ENCODE measurements at regions not wholly inside any gene's neighbourhood (a gene's known extent, or its start where the extent isn't known, plus 50 kb on each side); places are given as distances from the start of the nearest gene placed in this dataset.

- H3K9me3 Mint-ChIP-seq: no peaks in the 10 kb centered on the region
Measured at GRCh38 chr1:55589671-55590297, 374.6 kb upstream of the USP24 start.

GRCh38 chr1:55588309-55588708 lies 373.1 kb upstream of the USP24 start:
- Mint-ChIP-seq H3K9me3 (no peaks in the 10 kb centered on the region), H3K4me3 (ENCODE audit: low read depth) (no peak overlapping the region), H3K27me3 (ENCODE audit: low read depth) (no peaks in the 10 kb centered on the region), H3K27ac (no peak overlapping the region), H3K36me3 (ENCODE audit: low read depth) (no peaks in the 10 kb centered on the region), H3K4me1 (ENCODE audit: low read depth) (no peaks in the 10 kb centered on the region)
- no peak for DNase-seq (ENCODE audit: low spot score)
- intact Hi-C loops (cut with micrococcal nuclease): no loop called here

More at GRCh38 chr1:55589671-55590297, 374.6 kb upstream of the USP24 start:
- Mint-ChIP-seq H3K27ac (no peak overlapping the region), H3K4me1 (ENCODE audit: low read depth) (no peaks in the 10 kb centered on the region), H3K36me3 (ENCODE audit: low read depth) (no peaks in the 10 kb centered on the region), H3K4me3 (ENCODE audit: low read depth) (no peak overlapping the region), H3K27me3 (ENCODE audit: low read depth) (no peaks in the 10 kb centered on the region)
- intact Hi-C loops (cut with micrococcal nuclease): no loop called here
- no peak for DNase-seq (ENCODE audit: low spot score)

- Mint-ChIP-seq H3K4me1 (ENCODE audit: low read depth) (no peaks in the 10 kb centered on the region), H3K9me3 (no peaks in the 10 kb centered on the region), H3K36me3 (ENCODE audit: low read depth) (no peaks in the 10 kb centered on the region), H3K4me3 (ENCODE audit: low read depth) (no peak overlapping the region), H3K27me3 (ENCODE audit: low read depth) (no peaks in the 10 kb centered on the region), H3K27ac (no peak overlapping the region)
- intact Hi-C loops (cut with micrococcal nuclease): no loop called here
- DNase-seq (ENCODE audit: low spot score): no peak
Measured at GRCh38 chr1:55586771-55587170, 371.6 kb upstream of the USP24 start.

GRCh38 chr1:55585402-55585792 lies 370.2 kb upstream of the USP24 start:
- Mint-ChIP-seq H3K9me3 (no peaks in the 10 kb centered on the region), H3K4me1 (ENCODE audit: low read depth) (no peaks in the 10 kb centered on the region), H3K27ac (no peak overlapping the region), H3K27me3 (ENCODE audit: low read depth) (no peaks in the 10 kb centered on the region), H3K36me3 (ENCODE audit: low read depth) (no peaks in the 10 kb centered on the region), H3K4me3 (ENCODE audit: low read depth) (no peak overlapping the region)
- DNase-seq (ENCODE audit: low spot score): no peak
- intact Hi-C loops (cut with micrococcal nuclease): no loop called here

GRCh38 chr1:55584526-55585401 lies 369.6 kb upstream of the USP24 start:
- H3K4me1 Mint-ChIP-seq (ENCODE audit: low read depth): no peaks in the 10 kb centered on the region
- no peak overlapping the region for H3K27ac Mint-ChIP-seq
- intact Hi-C loops (cut with micrococcal nuclease): no loop called here

GRCh38 chr1:55582084-55582483 lies 366.9 kb upstream of the USP24 start:
- no peaks in the 10 kb centered on the region for H3K27me3 Mint-ChIP-seq (ENCODE audit: low read depth)
- H3K36me3 Mint-ChIP-seq (ENCODE audit: low read depth): no peaks in the 10 kb centered on the region
- H3K4me1 Mint-ChIP-seq (ENCODE audit: low read depth): no peaks in the 10 kb centered on the region
- no peak overlapping the region for H3K27ac Mint-ChIP-seq
- intact Hi-C loops (cut with micrococcal nuclease): no loop called here
- no peak for DNase-seq (ENCODE audit: low spot score)
- H3K4me3 Mint-ChIP-seq (ENCODE audit: low read depth): no peak overlapping the region
- no peaks in the 10 kb centered on the region for H3K9me3 Mint-ChIP-seq

More at GRCh38 chr1:55584526-55585401, 369.6 kb upstream of the USP24 start:
- Mint-ChIP-seq H3K4me3 (ENCODE audit: low read depth) (no peak overlapping the region), H3K36me3 (ENCODE audit: low read depth) (no peaks in the 10 kb centered on the region), H3K9me3 (no peaks in the 10 kb centered on the region), H3K27me3 (ENCODE audit: low read depth) (no peaks in the 10 kb centered on the region)
- no peak for DNase-seq (ENCODE audit: low spot score)

- Mint-ChIP-seq H3K27ac (no peak overlapping the region), H3K4me3 (ENCODE audit: low read depth) (no peak overlapping the region), H3K27me3 (ENCODE audit: low read depth) (no peaks in the 10 kb centered on the region), H3K9me3 (no peaks in the 10 kb centered on the region), H3K4me1 (ENCODE audit: low read depth) (no peaks in the 10 kb centered on the region), H3K36me3 (ENCODE audit: low read depth) (no peaks in the 10 kb centered on the region)
- no peak for DNase-seq (ENCODE audit: low spot score)
- intact Hi-C loops (cut with micrococcal nuclease): no loop called here
Measured at GRCh38 chr1:55580845-55581332, 365.7 kb upstream of the USP24 start.

GRCh38 chr1:55579332-55580001 lies 364.3 kb upstream of the USP24 start:
- H3K4me1 Mint-ChIP-seq (ENCODE audit: low read depth): no peaks in the 10 kb centered on the region
- intact Hi-C loops (cut with micrococcal nuclease): no loop called here
- H3K36me3 Mint-ChIP-seq (ENCODE audit: low read depth): no peaks in the 10 kb centered on the region
- no peak for DNase-seq (ENCODE audit: low spot score)
- no peak overlapping the region for H3K27ac Mint-ChIP-seq
- no peaks in the 10 kb centered on the region for H3K9me3 Mint-ChIP-seq
- no peaks in the 10 kb centered on the region for H3K27me3 Mint-ChIP-seq (ENCODE audit: low read depth)
- no peak overlapping the region for H3K4me3 Mint-ChIP-seq (ENCODE audit: low read depth)

GRCh38 chr1:55578646-55579045 lies 363.5 kb upstream of the USP24 start:
- H3K4me3 Mint-ChIP-seq (ENCODE audit: low read depth): no peak overlapping the region

GRCh38 chr1:55575571-55576279 lies 360.6 kb upstream of the USP24 start:
- Mint-ChIP-seq H3K36me3 (ENCODE audit: low read depth) (no peaks in the 10 kb centered on the region), H3K4me1 (ENCODE audit: low read depth) (no peaks in the 10 kb centered on the region), H3K27ac (no peak overlapping the region), H3K9me3 (no peaks in the 10 kb centered on the region), H3K4me3 (ENCODE audit: low read depth) (no peak overlapping the region), H3K27me3 (ENCODE audit: low read depth) (no peaks in the 10 kb centered on the region)
- DNase-seq (ENCODE audit: low spot score): no peak
- intact Hi-C loops (cut with micrococcal nuclease): no loop called here

More at GRCh38 chr1:55578646-55579045, 363.5 kb upstream of the USP24 start:
- Mint-ChIP-seq H3K4me1 (ENCODE audit: low read depth) (no peaks in the 10 kb centered on the region), H3K27ac (no peak overlapping the region), H3K36me3 (ENCODE audit: low read depth) (no peaks in the 10 kb centered on the region), H3K27me3 (ENCODE audit: low read depth) (no peaks in the 10 kb centered on the region), H3K9me3 (no peaks in the 10 kb centered on the region)
- no peak for DNase-seq (ENCODE audit: low spot score)
- intact Hi-C loops (cut with micrococcal nuclease): no loop called here

GRCh38 chr1:55574691-55575225 lies 359.6 kb upstream of the USP24 start:
- Mint-ChIP-seq H3K4me3 (ENCODE audit: low read depth) (no peak overlapping the region), H3K36me3 (ENCODE audit: low read depth) (no peaks in the 10 kb centered on the region), H3K27me3 (ENCODE audit: low read depth) (no peaks in the 10 kb centered on the region), H3K27ac (no peak overlapping the region), H3K4me1 (ENCODE audit: low read depth) (no peaks in the 10 kb centered on the region), H3K9me3 (no peaks in the 10 kb centered on the region)
- no peak for DNase-seq (ENCODE audit: low spot score)
- intact Hi-C loops (cut with micrococcal nuclease): no loop called here
